Epithelial cell of esophagus (primary cell): ENCODE measurements at regions not wholly inside any gene's neighbourhood (a gene's known extent, or its start where the extent isn't known, plus 50 kb on each side); places are given as distances from the start of the nearest gene placed in this dataset.

Source experiments
- DNase-seq: peaks from one replicate; pipeline ENCODE4 v3.0.0; 2010; ENCODE audit warnings: low read depth
- H3K4me3 ChIP-seq: 2 replicates; pipeline ENCODE4 v1.5.1; 2011; ENCODE audit warnings: mild to moderate bottlenecking, low read length, control low read depth
- TF ChIP-seq, protein P1 (sequence below): IDR thresholded peaks from 2 replicates; pipeline ENCODE4 v1.5.1; 2011; ENCODE audit warnings: low read depth, mild to moderate bottlenecking, low read length, control low read depth, inconsistent platforms; ENCODE audit not compliant: insufficient read depth; ENCODE audit errors: missing control alignments

DNA sequence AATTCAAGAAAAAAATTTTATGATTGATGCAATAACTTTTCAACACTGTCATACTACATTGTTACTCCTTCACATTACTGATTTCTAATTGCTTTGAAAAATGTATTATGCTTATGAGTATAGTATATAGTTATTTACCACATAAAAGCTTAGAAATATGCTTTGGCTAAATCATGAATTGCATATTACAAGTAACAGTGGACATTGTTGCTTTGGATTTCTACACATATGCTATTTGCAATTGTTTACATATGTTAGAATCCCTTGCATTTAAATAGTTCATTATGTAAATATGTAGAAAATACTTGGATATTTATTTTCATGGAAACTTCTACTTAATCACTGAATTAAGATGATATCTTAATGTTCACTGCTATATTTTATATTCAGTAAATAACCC, 577.5 kb downstream of the QKI start:
- H3K4me3 ChIP-seq: no peak overlapping the region
- no peak for DNase-seq
- TF ChIP-seq, protein P1, sequence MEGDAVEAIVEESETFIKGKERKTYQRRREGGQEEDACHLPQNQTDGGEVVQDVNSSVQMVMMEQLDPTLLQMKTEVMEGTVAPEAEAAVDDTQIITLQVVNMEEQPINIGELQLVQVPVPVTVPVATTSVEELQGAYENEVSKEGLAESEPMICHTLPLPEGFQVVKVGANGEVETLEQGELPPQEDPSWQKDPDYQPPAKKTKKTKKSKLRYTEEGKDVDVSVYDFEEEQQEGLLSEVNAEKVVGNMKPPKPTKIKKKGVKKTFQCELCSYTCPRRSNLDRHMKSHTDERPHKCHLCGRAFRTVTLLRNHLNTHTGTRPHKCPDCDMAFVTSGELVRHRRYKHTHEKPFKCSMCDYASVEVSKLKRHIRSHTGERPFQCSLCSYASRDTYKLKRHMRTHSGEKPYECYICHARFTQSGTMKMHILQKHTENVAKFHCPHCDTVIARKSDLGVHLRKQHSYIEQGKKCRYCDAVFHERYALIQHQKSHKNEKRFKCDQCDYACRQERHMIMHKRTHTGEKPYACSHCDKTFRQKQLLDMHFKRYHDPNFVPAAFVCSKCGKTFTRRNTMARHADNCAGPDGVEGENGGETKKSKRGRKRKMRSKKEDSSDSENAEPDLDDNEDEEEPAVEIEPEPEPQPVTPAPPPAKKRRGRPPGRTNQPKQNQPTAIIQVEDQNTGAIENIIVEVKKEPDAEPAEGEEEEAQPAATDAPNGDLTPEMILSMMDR: no peak

DNA sequence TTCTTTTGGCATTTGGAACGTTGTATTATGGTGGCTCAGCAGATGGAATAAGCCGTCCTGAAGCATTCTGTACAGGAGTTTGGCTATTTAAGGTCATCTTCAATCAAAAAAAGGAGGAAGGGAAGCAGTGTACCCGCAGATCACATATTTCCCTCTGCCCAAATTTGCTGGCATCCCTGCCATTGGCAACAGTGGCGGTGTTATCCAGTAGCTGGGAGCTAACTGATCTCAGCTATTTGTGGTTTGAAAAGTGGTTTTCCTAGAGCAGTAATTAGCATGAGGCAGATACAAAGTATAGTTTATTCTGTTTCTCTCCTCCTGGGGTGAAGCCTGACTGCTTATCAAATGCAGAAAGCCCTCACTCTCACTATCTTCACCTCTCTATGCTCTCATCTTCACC, 576.8 kb downstream of the QKI start:
- DNase-seq: no peak
- no peak overlapping the region for H3K4me3 ChIP-seq

DNA sequence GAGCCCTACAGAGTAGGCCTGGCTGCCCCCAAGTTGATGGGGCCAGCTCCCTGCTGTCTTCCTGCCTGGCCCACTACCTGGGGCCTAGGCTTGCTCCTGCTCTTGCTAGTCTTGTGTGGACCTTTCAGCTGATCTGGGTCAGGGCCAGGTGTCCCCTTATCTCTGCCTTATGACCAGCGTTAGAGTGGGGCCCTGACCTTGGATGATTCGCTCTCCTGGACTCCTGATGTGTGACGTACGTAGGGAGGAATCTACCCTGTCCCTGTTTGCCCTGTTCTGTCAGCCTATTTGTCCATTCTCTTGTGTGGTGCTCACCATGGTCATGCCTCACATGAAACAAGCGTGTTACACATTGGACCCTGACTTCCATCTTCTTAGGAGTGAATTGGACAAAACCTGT, 571.8 kb downstream of the QKI start:
- TF ChIP-seq, protein P1: no peak
- no peak for DNase-seq
- no peak overlapping the region for H3K4me3 ChIP-seq

More for the DNA sequence above, 576.8 kb downstream of the QKI start:
- TF ChIP-seq, protein P1: no peak

GRCh38 chr6:163985710-163986109, 571.2 kb downstream of the QKI start:
- H3K4me3 ChIP-seq: no peak overlapping the region
- DNase-seq: no peak
- TF ChIP-seq, protein P1: no peak

- no peak overlapping the region for H3K4me3 ChIP-seq
- DNase-seq: no peak
- TF ChIP-seq, protein P1: no peak
Observed at GRCh38 chr6:163985040-163985439, 570.5 kb downstream of the QKI start.

GRCh38 chr6:163984124-163984936, 569.8 kb downstream of the QKI start:
- no peak for DNase-seq
- no peak overlapping the region for H3K4me3 ChIP-seq
- TF ChIP-seq, protein P1: no peak

- H3K4me3 ChIP-seq: no peak overlapping the region
- TF ChIP-seq, protein P1: no peak
Observed at GRCh38 chr6:163983679-163984078, 569.2 kb downstream of the QKI start.

More at GRCh38 chr6:163983679-163984078, 569.2 kb downstream of the QKI start:
- no peak for DNase-seq
